ENCODE measurements at regions not wholly inside any gene's neighbourhood (a gene's known extent, or its start where the extent isn't known, plus 50 kb on each side); places are given as distances from the start of the nearest gene placed in this dataset.

GRCh38 chr5:123785162-123786071 is 273.4 kb downstream of the CSNK1G3 start:
- Mint-ChIP-seq H3K27ac (no peak overlapping the region), H3K36me3 (ENCODE audit: low read depth) (no peaks in the 10 kb centered on the region), H3K27me3 (no peaks in the 10 kb centered on the region), H3K4me1 (ENCODE audit: low read depth) (no peaks in the 10 kb centered on the region), H3K4me3 (no peak overlapping the region), H3K9me3 (peaks cover 13% of the 10 kb centered on the region)
- no peak for DNase-seq

GRCh38 chr5:123783421-123783820 is 271.4 kb downstream of the CSNK1G3 start:
- no peak overlapping the region for H3K4me3 Mint-ChIP-seq

GRCh38 chr5:123778641-123779040 is 266.7 kb downstream of the CSNK1G3 start:
- Mint-ChIP-seq H3K27ac (no peak overlapping the region), H3K27me3 (no peaks in the 10 kb centered on the region), H3K4me1 (ENCODE audit: low read depth) (no peaks in the 10 kb centered on the region), H3K36me3 (ENCODE audit: low read depth) (no peaks in the 10 kb centered on the region), H3K4me3 (no peak overlapping the region), H3K9me3 (no peaks in the 10 kb centered on the region)
- DNase-seq, result no peak

More at GRCh38 chr5:123783421-123783820, 271.4 kb downstream of the CSNK1G3 start:
- Mint-ChIP-seq H3K27me3 (no peaks in the 10 kb centered on the region), H3K27ac (no peak overlapping the region), H3K9me3 (no peaks in the 10 kb centered on the region), H3K4me1 (ENCODE audit: low read depth) (no peaks in the 10 kb centered on the region), H3K36me3 (ENCODE audit: low read depth) (no peaks in the 10 kb centered on the region)
- DNase-seq, result no peak

- Mint-ChIP-seq H3K9me3 (peaks cover 5% of the 10 kb centered on the region), H3K4me1 (ENCODE audit: low read depth) (no peaks in the 10 kb centered on the region), H3K27me3 (no peaks in the 10 kb centered on the region), H3K27ac (no peak overlapping the region), H3K4me3 (no peak overlapping the region), H3K36me3 (ENCODE audit: low read depth) (no peaks in the 10 kb centered on the region)
- DNase-seq, result no peak
Measured at GRCh38 chr5:123776761-123777160, 264.8 kb downstream of the CSNK1G3 start.

- Mint-ChIP-seq H3K4me3 (no peak overlapping the region), H3K27me3 (no peaks in the 10 kb centered on the region), H3K36me3 (ENCODE audit: low read depth) (no peaks in the 10 kb centered on the region), H3K9me3 (peaks cover 9% of the 10 kb centered on the region), H3K4me1 (ENCODE audit: low read depth) (no peaks in the 10 kb centered on the region), H3K27ac (no peak overlapping the region)
- DNase-seq, result no peak
Measured at GRCh38 chr5:123771715-123772114, 259.7 kb downstream of the CSNK1G3 start.

- H3K27me3 Mint-ChIP-seq, result no peaks in the 10 kb centered on the region
- H3K4me3 Mint-ChIP-seq, result no peak overlapping the region
- H3K36me3 Mint-ChIP-seq (ENCODE audit: low read depth), result no peaks in the 10 kb centered on the region
- H3K9me3 Mint-ChIP-seq, result peaks cover 11% of the 10 kb centered on the region
- no peak overlapping the region for H3K27ac Mint-ChIP-seq
- no peak for DNase-seq
- no peaks in the 10 kb centered on the region for H3K4me1 Mint-ChIP-seq (ENCODE audit: low read depth)
Measured at GRCh38 chr5:123763201-123763600, 251.2 kb downstream of the CSNK1G3 start.

GRCh38 chr5:123756816-123757215 is 244.8 kb downstream of the CSNK1G3 start:
- Mint-ChIP-seq H3K27me3 (no peaks in the 10 kb centered on the region), H3K27ac (no peak overlapping the region), H3K4me1 (ENCODE audit: low read depth) (no peaks in the 10 kb centered on the region), H3K36me3 (ENCODE audit: low read depth) (no peaks in the 10 kb centered on the region), H3K9me3 (no peaks in the 10 kb centered on the region), H3K4me3 (no peak overlapping the region)
- no peak for DNase-seq

- H3K27me3 Mint-ChIP-seq, result no peaks in the 10 kb centered on the region
- no peaks in the 10 kb centered on the region for H3K4me1 Mint-ChIP-seq (ENCODE audit: low read depth)
- H3K4me3 Mint-ChIP-seq, result no peak overlapping the region
- H3K27ac Mint-ChIP-seq, result no peak overlapping the region
- H3K36me3 Mint-ChIP-seq (ENCODE audit: low read depth), result no peaks in the 10 kb centered on the region
- no peak for DNase-seq
- no peaks in the 10 kb centered on the region for H3K9me3 Mint-ChIP-seq
Measured at GRCh38 chr5:123756318-123756665, 244.3 kb downstream of the CSNK1G3 start.

GRCh38 chr5:123755653-123756317 is 243.8 kb downstream of the CSNK1G3 start:
- no peaks in the 10 kb centered on the region for H3K36me3 Mint-ChIP-seq (ENCODE audit: low read depth)
- DNase-seq, result no peak
- no peaks in the 10 kb centered on the region for H3K27me3 Mint-ChIP-seq
- no peak overlapping the region for H3K4me3 Mint-ChIP-seq
- no peak overlapping the region for H3K27ac Mint-ChIP-seq
- no peaks in the 10 kb centered on the region for H3K9me3 Mint-ChIP-seq
- H3K4me1 Mint-ChIP-seq (ENCODE audit: low read depth), result no peaks in the 10 kb centered on the region

- Mint-ChIP-seq H3K27me3 (no peaks in the 10 kb centered on the region), H3K9me3 (no peaks in the 10 kb centered on the region), H3K27ac (no peak overlapping the region), H3K4me1 (ENCODE audit: low read depth) (no peaks in the 10 kb centered on the region), H3K4me3 (no peak overlapping the region), H3K36me3 (ENCODE audit: low read depth) (no peaks in the 10 kb centered on the region)
- DNase-seq, result no peak
Measured at GRCh38 chr5:123754908-123755307, 242.9 kb downstream of the CSNK1G3 start.

GRCh38 chr5:123753937-123754891 is 242.2 kb downstream of the CSNK1G3 start:
- H3K9me3 Mint-ChIP-seq, result no peaks in the 10 kb centered on the region
- no peaks in the 10 kb centered on the region for H3K36me3 Mint-ChIP-seq (ENCODE audit: low read depth)
- no peak overlapping the region for H3K27ac Mint-ChIP-seq
- H3K4me1 Mint-ChIP-seq (ENCODE audit: low read depth), result no peaks in the 10 kb centered on the region
- DNase-seq, result no peak
- no peaks in the 10 kb centered on the region for H3K27me3 Mint-ChIP-seq
- no peak overlapping the region for H3K4me3 Mint-ChIP-seq

- H3K9me3 Mint-ChIP-seq, result no peaks in the 10 kb centered on the region
- DNase-seq, result no peak
- H3K27me3 Mint-ChIP-seq, result no peaks in the 10 kb centered on the region
- H3K4me3 Mint-ChIP-seq, result no peak overlapping the region
- H3K27ac Mint-ChIP-seq, result no peak overlapping the region
- no peaks in the 10 kb centered on the region for H3K4me1 Mint-ChIP-seq (ENCODE audit: low read depth)
- no peaks in the 10 kb centered on the region for H3K36me3 Mint-ChIP-seq (ENCODE audit: low read depth)
Measured at GRCh38 chr5:123753180-123753936, 241.4 kb downstream of the CSNK1G3 start.

- no peaks in the 10 kb centered on the region for H3K27me3 Mint-ChIP-seq
- H3K27ac Mint-ChIP-seq, result no peak overlapping the region
- H3K4me3 Mint-ChIP-seq, result no peak overlapping the region
- no peak for DNase-seq
- H3K36me3 Mint-ChIP-seq (ENCODE audit: low read depth), result no peaks in the 10 kb centered on the region
- no peaks in the 10 kb centered on the region for H3K9me3 Mint-ChIP-seq
- H3K4me1 Mint-ChIP-seq (ENCODE audit: low read depth), result no peaks in the 10 kb centered on the region
Measured at GRCh38 chr5:123752552-123753179, 240.7 kb downstream of the CSNK1G3 start.
